ENCODE measurements at regions not wholly inside any gene's neighbourhood (a gene's known extent, or its start where the extent isn't known, plus 50 kb on each side); places are given as distances from the start of the nearest gene placed in this dataset.

GRCh38 chr12:33546004-33546403 is 106.4 kb upstream of the SYT10 start (continued):
- TF ChIP-seq ZNF398 (tag by site-specific recombination; IDR thresholded peaks at IDR 0.05) (no peak), ZNF513 (tag by site-specific recombination; IDR thresholded peaks at IDR 0.05) (no peak), ZNF645 (tag by site-specific recombination; IDR thresholded peaks at IDR 0.05) (no peak), ZNF488 (tag by site-specific recombination; IDR thresholded peaks at IDR 0.05) (no peak)

- Histone ChIP-seq H3K4me1 (ENCODE audit: control insufficient read depth, insufficient read depth, low read length) (no peaks in the 10 kb centered on the region), H3K36me3 (ENCODE audit: control insufficient read depth in 2 of 2, insufficient read depth in 1 of 2, low read length in 2 of 2) (no peaks in the 10 kb centered on the region), H3K9me3 (ENCODE audit: control insufficient read depth, insufficient read depth, low read depth, low read length) (no peaks in the 10 kb centered on the region), H3K4me3 (ENCODE audit: low read depth, low read length) (no peak overlapping the region), H3K27ac (ENCODE audit: extremely low read depth, low read depth, low read length) (no peak overlapping the region)
- ChIA-PET CTCF (no interaction called here), POLR2A (no interaction called here)
- TF ChIP-seq ZNF324 (tag by site-specific recombination; IDR thresholded peaks at IDR 0.05) (no peak), ZNF510 (tag by site-specific recombination; IDR thresholded peaks at IDR 0.05; ENCODE audit: insufficient replicate concordance) (no peak), ZNF266 (tag by site-specific recombination; IDR thresholded peaks at IDR 0.05; ENCODE audit: low read depth) (no peak), KLF8 (tag by site-specific recombination; IDR thresholded peaks at IDR 0.05) (no peak), ZNF423 (tag by site-specific recombination; IDR thresholded peaks at IDR 0.05) (no peak), ZNF843 (tag by site-specific recombination; IDR thresholded peaks at IDR 0.05) (no peak), HIC1 (tag by site-specific recombination; IDR thresholded peaks at IDR 0.05) (no peak), ZNF514 (tag by site-specific recombination; IDR thresholded peaks at IDR 0.05) (no peak), PRDM1 (tag by site-specific recombination; IDR thresholded peaks at IDR 0.05) (no peak), ZBTB26 (tag by site-specific recombination; optimal IDR thresholded peaks at IDR 0.05) (no peak), PBX3 (CRISPR knock-in tag; IDR thresholded peaks at IDR 0.05) (no peak), ZNF280D (tag by site-specific recombination; IDR thresholded peaks at IDR 0.05) (no peak), TRIM28 (IDR thresholded peaks at IDR 0.05; ENCODE audit: borderline replicate concordance, low read length) (no peak), ZNF26 (tag by site-specific recombination; IDR thresholded peaks at IDR 0.05) (no peak), ZNF175 (tag by site-specific recombination; IDR thresholded peaks at IDR 0.05) (no peak), RBAK (tag by site-specific recombination; IDR thresholded peaks at IDR 0.05) (no peak), ZNF580 (tag by site-specific recombination; IDR thresholded peaks at IDR 0.05) (no peak)
Measured at GRCh38 chr12:33547084-33547483, 107.5 kb upstream of the SYT10 start.
